ENCODE measurements at regions not wholly inside any gene's neighbourhood (a gene's known extent, or its start where the extent isn't known, plus 50 kb on each side); places are given as distances from the start of the nearest gene placed in this dataset.
"Not testable (repeated sequence)": the region's sequence is repeated elsewhere in the genome, so short reads cannot be mapped to it uniquely, and the experiment has no call there.

DNA sequence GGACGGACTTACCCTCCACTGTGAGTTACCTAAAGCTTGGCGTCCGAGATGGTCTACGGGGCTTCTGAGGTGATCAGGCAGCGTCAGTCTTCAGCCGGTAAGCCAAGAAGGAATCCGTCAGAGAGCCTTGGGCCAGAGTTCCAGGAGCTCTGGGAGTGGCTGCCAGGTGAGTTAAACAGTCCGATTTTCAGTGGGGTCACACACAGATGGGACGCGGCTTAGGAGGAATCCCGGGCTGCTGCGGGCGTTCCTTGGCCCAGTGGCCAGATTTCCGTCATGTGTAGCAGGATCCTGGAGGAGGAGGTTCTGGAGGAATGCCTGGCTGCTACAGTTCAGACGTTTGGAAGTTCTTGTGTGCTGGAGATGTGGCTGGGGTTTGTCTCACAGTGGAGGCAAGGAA is 700.7 kb upstream of the NEGR1 start:
- not testable (repeated sequence) for H3K4me3 ChIP-seq; ATAC-seq; H3F3A ChIP-seq (replicated peaks; ENCODE audit: low read depth); H3K4me3 Mint-ChIP-seq; H3K9me2 ChIP-seq (ENCODE audit: insufficient read depth); H3K27ac Mint-ChIP-seq; H3K79me2 ChIP-seq (replicated peaks; ENCODE audit: insufficient read depth); H3K4me2 ChIP-seq; H3K27me3 Mint-ChIP-seq (ENCODE audit: insufficient read depth, low read depth, poor library complexity); H2AFZ ChIP-seq; H3K36me3 ChIP-seq (ENCODE audit: insufficient read depth); H3K27ac ChIP-seq (ENCODE audit: low read depth); H4K20me1 ChIP-seq (replicated peaks; ENCODE audit: insufficient read depth); H3K27me3 ChIP-seq (ENCODE audit: insufficient read depth); DNase-seq (ENCODE audit: low spot score)
- peaks cover 28% of the 10 kb centered on the region for H3K4me1 ChIP-seq (ENCODE audit: insufficient read depth)
- peaks cover 32% of the 10 kb centered on the region for H3K4me1 Mint-ChIP-seq
- H3K9me3 Mint-ChIP-seq, result peaks cover 25% of the 10 kb centered on the region
- H3K36me3 Mint-ChIP-seq (ENCODE audit: low read depth), result peaks cover 36% of the 10 kb centered on the region

GRCh38 chr1:72969461-72969860 is 687.1 kb upstream of the NEGR1 start:
- H3K4me1 Mint-ChIP-seq, result peaks cover 4% of the 10 kb centered on the region; the same call in 2 of the 3 replicates
- no peaks in the 10 kb centered on the region for H3K9me2 ChIP-seq (ENCODE audit: insufficient read depth)
- peaks cover 2% of the 10 kb centered on the region; the same call in 1 of the 2 replicates for H3K4me1 ChIP-seq (ENCODE audit: insufficient read depth)
- no peaks in the 10 kb centered on the region for H3K36me3 ChIP-seq (ENCODE audit: insufficient read depth)
- H4K20me1 ChIP-seq (replicated peaks; ENCODE audit: insufficient read depth), result no peaks in the 10 kb centered on the region
- H3K27me3 Mint-ChIP-seq (ENCODE audit: insufficient read depth, low read depth, poor library complexity), result no peaks in the 10 kb centered on the region
- no peak for ATAC-seq
- no peak for DNase-seq (ENCODE audit: low spot score)
- no peak overlapping the region for H3K4me3 Mint-ChIP-seq
- H3K9me3 Mint-ChIP-seq, result peaks cover 6% of the 10 kb centered on the region; the same call in 1 of the 3 replicates
- no peaks in the 10 kb centered on the region for H3F3A ChIP-seq (replicated peaks; ENCODE audit: low read depth)
- H3K4me3 ChIP-seq, result no peak overlapping the region
- no peaks in the 10 kb centered on the region for H3K79me2 ChIP-seq (replicated peaks; ENCODE audit: insufficient read depth)
- H3K27me3 ChIP-seq (ENCODE audit: insufficient read depth), result no peaks in the 10 kb centered on the region
- no peak overlapping the region for H3K27ac Mint-ChIP-seq
- no peak overlapping the region for H2AFZ ChIP-seq
- H3K27ac ChIP-seq (ENCODE audit: low read depth), result no peak overlapping the region
- no peak overlapping the region for H3K4me2 ChIP-seq
- no peaks in the 10 kb centered on the region; the same call in 2 of the 3 replicates for H3K36me3 Mint-ChIP-seq (ENCODE audit: low read depth)
- TF ChIP-seq ZNF462 (CRISPR knock-in tag; IDR thresholded peaks at IDR 0.05) (no peak), STAT1 (IDR thresholded peaks at IDR 0.05; ENCODE audit: unreplicated experiment) (no peak), EZH2 (IDR thresholded peaks at IDR 0.05; ENCODE audit: low read depth, unreplicated experiment) (no peak), JUNB (IDR thresholded peaks at IDR 0.05; ENCODE audit: unreplicated experiment) (no peak), EZH2phosphoT487 (IDR thresholded peaks at IDR 0.05; ENCODE audit: unreplicated experiment) (no peak), ZNF331 (CRISPR knock-in tag; IDR thresholded peaks at IDR 0.05; ENCODE audit: low read depth) (no peak), POLR2AphosphoS5 (IDR thresholded peaks at IDR 0.05; ENCODE audit: low read depth) (no peak)
- TF ChIP-seq, protein P1, sequence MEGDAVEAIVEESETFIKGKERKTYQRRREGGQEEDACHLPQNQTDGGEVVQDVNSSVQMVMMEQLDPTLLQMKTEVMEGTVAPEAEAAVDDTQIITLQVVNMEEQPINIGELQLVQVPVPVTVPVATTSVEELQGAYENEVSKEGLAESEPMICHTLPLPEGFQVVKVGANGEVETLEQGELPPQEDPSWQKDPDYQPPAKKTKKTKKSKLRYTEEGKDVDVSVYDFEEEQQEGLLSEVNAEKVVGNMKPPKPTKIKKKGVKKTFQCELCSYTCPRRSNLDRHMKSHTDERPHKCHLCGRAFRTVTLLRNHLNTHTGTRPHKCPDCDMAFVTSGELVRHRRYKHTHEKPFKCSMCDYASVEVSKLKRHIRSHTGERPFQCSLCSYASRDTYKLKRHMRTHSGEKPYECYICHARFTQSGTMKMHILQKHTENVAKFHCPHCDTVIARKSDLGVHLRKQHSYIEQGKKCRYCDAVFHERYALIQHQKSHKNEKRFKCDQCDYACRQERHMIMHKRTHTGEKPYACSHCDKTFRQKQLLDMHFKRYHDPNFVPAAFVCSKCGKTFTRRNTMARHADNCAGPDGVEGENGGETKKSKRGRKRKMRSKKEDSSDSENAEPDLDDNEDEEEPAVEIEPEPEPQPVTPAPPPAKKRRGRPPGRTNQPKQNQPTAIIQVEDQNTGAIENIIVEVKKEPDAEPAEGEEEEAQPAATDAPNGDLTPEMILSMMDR (conservative IDR thresholded peaks at IDR 0.05; ENCODE audit: low read depth in 2 of 2), result no peak
- TF ChIP-seq, protein P2, sequence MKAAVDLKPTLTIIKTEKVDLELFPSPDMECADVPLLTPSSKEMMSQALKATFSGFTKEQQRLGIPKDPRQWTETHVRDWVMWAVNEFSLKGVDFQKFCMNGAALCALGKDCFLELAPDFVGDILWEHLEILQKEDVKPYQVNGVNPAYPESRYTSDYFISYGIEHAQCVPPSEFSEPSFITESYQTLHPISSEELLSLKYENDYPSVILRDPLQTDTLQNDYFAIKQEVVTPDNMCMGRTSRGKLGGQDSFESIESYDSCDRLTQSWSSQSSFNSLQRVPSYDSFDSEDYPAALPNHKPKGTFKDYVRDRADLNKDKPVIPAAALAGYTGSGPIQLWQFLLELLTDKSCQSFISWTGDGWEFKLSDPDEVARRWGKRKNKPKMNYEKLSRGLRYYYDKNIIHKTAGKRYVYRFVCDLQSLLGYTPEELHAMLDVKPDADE (IDR thresholded peaks at IDR 0.05), result no peak
- TF ChIP-seq, protein P3, sequence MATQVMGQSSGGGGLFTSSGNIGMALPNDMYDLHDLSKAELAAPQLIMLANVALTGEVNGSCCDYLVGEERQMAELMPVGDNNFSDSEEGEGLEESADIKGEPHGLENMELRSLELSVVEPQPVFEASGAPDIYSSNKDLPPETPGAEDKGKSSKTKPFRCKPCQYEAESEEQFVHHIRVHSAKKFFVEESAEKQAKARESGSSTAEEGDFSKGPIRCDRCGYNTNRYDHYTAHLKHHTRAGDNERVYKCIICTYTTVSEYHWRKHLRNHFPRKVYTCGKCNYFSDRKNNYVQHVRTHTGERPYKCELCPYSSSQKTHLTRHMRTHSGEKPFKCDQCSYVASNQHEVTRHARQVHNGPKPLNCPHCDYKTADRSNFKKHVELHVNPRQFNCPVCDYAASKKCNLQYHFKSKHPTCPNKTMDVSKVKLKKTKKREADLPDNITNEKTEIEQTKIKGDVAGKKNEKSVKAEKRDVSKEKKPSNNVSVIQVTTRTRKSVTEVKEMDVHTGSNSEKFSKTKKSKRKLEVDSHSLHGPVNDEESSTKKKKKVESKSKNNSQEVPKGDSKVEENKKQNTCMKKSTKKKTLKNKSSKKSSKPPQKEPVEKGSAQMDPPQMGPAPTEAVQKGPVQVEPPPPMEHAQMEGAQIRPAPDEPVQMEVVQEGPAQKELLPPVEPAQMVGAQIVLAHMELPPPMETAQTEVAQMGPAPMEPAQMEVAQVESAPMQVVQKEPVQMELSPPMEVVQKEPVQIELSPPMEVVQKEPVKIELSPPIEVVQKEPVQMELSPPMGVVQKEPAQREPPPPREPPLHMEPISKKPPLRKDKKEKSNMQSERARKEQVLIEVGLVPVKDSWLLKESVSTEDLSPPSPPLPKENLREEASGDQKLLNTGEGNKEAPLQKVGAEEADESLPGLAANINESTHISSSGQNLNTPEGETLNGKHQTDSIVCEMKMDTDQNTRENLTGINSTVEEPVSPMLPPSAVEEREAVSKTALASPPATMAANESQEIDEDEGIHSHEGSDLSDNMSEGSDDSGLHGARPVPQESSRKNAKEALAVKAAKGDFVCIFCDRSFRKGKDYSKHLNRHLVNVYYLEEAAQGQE (IDR thresholded peaks at IDR 0.05; ENCODE audit: unreplicated experiment), result no peak

All from GM23338 (cell line).